Esophagus (tissue), 2 donors: ENCODE measurements at regions not wholly inside any gene's neighbourhood (a gene's known extent, or its start where the extent isn't known, plus 50 kb on each side); places are given as distances from the start of the nearest gene placed in this dataset.

Source experiments
- H3K27ac ChIP-seq, 2 donors: one replicate each; pipeline ENCODE4 v1.5.1; 2013; ENCODE audit warnings: low read depth in 2 of 2, mild to moderate bottlenecking in 2 of 2, inconsistent platforms in 1 of 2, low read length in 1 of 2, moderate library complexity in 1 of 2
- H3K27me3 ChIP-seq, 2 donors: one replicate each; pipeline ENCODE4 v1.6.1; 2013; ENCODE audit warnings: low read length in 2 of 2, control low read depth in 1 of 2, mild to moderate bottlenecking in 1 of 2; ENCODE audit not compliant: insufficient read depth in 2 of 2, control insufficient read depth in 1 of 2
- H3K36me3 ChIP-seq, 2 donors: one replicate each; pipeline ENCODE4 v1.6.1; 2013; ENCODE audit warnings: low read length in 1 of 2; ENCODE audit not compliant: control insufficient read depth in 2 of 2, insufficient read depth in 2 of 2
- H3K4me1 ChIP-seq, 2 donors: one replicate each; pipeline ENCODE4 v1.6.1; 2013; ENCODE audit warnings: low read length in 1 of 2; ENCODE audit not compliant: control insufficient read depth in 2 of 2, insufficient read depth in 2 of 2
- H3K4me3 ChIP-seq, 2 donors: one replicate each; pipeline ENCODE4 v1.5.1; 2013; ENCODE audit warnings: low read length in 2 of 2, mild to moderate bottlenecking in 2 of 2, low read depth in 1 of 2, moderate library complexity in 1 of 2
- H3K9me3 ChIP-seq, 2 donors: one replicate each; pipeline ENCODE4 v1.6.1; 2013; ENCODE audit warnings: mild to moderate bottlenecking in 2 of 2, low read depth in 1 of 2, low read length in 1 of 2, moderate library complexity in 1 of 2; ENCODE audit not compliant: control insufficient read depth in 2 of 2, insufficient read depth in 1 of 2
- WGBS, 2 donors: extraction: QIAGEN DNeasy Blood & Tissue Kit; methylation state at CpG; one replicate each; pipeline ENCODE4 v1.1.7; 2013; 5-methylcytosine and 5-hydroxymethylcytosine counted together
- donor health status: healthy with polysubstance abuse.
- donor health status: Bipolar disorder and iron deficiency.

DNA sequence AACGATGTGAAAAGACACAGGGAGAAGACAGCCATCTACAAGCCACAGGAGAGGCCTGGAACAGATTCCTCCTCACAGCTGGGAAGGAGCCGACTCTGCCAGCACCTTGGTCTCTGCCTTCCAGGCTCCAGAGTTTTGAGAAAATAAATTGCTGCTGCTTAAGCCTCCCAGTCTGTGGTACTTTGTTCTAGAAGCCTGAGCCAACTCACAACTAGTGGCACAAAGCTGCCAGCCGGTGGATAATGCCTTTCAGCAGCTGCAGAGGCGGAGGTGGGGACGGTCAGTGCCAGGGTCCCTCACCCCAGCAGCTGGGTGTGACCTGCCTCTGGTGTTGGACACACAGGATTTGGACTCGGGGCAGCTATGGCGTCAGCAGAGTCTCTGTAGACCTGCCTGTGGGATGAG lies 255.4 kb upstream of the PITRM1 start:
- H3K4me3 ChIP-seq = no peak overlapping the region
- H3K4me1 ChIP-seq = peaks cover 0 to 4% of the 10 kb centered on the region in 2 donors
- no peaks in the 10 kb centered on the region for H3K9me3 ChIP-seq
- H3K27me3 ChIP-seq = no peaks in the 10 kb centered on the region
- H3K36me3 ChIP-seq = no peaks in the 10 kb centered on the region
- 62 to 63% methylated on average over 7 of the region's 7 CpGs for WGBS, 2 donors
- peak overlapping the region in 1 of 2 donors; percentile 33 for H3K27ac ChIP-seq

- 81 to 83% methylated on average over 2 of the region's 2 CpGs for WGBS, 2 donors
- no peaks in the 10 kb centered on the region for H3K27me3 ChIP-seq
- H3K4me3 ChIP-seq = no peak overlapping the region
- no peak overlapping the region for H3K27ac ChIP-seq
- H3K36me3 ChIP-seq = no peaks in the 10 kb centered on the region
- no peaks in the 10 kb centered on the region for H3K9me3 ChIP-seq
- peaks cover 0 to 4% of the 10 kb centered on the region in 2 donors for H3K4me1 ChIP-seq
Observed at GRCh38 chr10:3427347-3427746, 254.8 kb upstream of the PITRM1 start.

GRCh38 chr10:3426190-3426845 lies 253.7 kb upstream of the PITRM1 start:
- WGBS, 2 donors = 24 to 26% methylated on average over 3 of the region's 3 CpGs
- Histone ChIP-seq H3K36me3 (no peaks in the 10 kb centered on the region), H3K9me3 (no peaks in the 10 kb centered on the region), H3K4me3 (no peak overlapping the region), H3K27me3 (no peaks in the 10 kb centered on the region), H3K27ac (peak overlapping the region in 1 of 2 donors; percentile 57), H3K4me1 (peaks cover 0 to 4% of the 10 kb centered on the region in 2 donors)

DNA sequence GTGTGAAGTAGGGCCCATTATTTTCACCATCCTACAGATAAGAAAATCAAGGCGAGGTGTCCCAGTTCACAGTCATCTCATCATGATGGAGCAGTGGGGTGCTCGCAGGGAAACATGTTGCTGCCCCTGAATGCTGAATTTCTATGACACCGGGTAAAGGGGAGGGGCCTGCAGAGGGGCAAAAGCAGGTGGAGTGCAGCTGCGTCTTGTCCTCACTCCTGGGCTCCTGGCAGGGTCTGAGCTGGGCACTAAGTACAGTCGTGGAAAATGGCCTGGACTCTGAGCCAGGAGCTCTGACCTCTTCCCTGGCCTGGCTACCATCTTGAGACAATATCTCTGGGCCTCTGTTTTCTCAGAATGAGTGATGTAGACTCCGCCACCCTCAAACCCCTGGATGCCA lies 253.1 kb upstream of the PITRM1 start:
- no peak overlapping the region for H3K4me3 ChIP-seq
- peaks cover 0 to 4% of the 10 kb centered on the region in 2 donors for H3K4me1 ChIP-seq
- no peaks in the 10 kb centered on the region for H3K27me3 ChIP-seq
- H3K27ac ChIP-seq = no peak overlapping the region
- WGBS, 2 donors = 73 to 81% methylated on average over 6 of the region's 6 CpGs
- no peaks in the 10 kb centered on the region for H3K9me3 ChIP-seq
- H3K36me3 ChIP-seq = no peaks in the 10 kb centered on the region

DNA sequence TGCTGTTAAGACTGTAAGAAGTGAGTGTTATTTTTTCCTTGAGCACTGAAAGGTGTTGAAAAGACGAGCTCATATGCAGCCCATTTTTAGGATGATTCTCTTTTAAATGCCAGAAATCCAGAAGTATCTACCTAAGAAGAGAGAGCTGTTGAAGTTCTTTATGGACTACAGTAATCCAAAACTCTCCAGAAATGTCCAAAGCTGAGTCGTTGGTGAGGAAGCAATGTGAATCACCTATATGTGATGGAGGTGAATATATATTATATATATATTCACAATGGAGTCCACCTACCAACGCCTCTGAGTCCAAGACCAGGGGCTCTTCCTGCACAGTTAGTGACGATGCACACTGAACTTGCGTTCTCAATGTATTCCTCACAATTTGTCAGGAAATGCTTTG lies 252.7 kb upstream of the PITRM1 start:
- Histone ChIP-seq H3K4me3 (no peak overlapping the region), H3K4me1 (peaks cover 0 to 4% of the 10 kb centered on the region in 2 donors), H3K27ac (no peak overlapping the region), H3K27me3 (no peaks in the 10 kb centered on the region), H3K36me3 (no peaks in the 10 kb centered on the region), H3K9me3 (no peaks in the 10 kb centered on the region)
- WGBS, 2 donors = 87 to 94% methylated on average over 5 of the region's 5 CpGs

DNA sequence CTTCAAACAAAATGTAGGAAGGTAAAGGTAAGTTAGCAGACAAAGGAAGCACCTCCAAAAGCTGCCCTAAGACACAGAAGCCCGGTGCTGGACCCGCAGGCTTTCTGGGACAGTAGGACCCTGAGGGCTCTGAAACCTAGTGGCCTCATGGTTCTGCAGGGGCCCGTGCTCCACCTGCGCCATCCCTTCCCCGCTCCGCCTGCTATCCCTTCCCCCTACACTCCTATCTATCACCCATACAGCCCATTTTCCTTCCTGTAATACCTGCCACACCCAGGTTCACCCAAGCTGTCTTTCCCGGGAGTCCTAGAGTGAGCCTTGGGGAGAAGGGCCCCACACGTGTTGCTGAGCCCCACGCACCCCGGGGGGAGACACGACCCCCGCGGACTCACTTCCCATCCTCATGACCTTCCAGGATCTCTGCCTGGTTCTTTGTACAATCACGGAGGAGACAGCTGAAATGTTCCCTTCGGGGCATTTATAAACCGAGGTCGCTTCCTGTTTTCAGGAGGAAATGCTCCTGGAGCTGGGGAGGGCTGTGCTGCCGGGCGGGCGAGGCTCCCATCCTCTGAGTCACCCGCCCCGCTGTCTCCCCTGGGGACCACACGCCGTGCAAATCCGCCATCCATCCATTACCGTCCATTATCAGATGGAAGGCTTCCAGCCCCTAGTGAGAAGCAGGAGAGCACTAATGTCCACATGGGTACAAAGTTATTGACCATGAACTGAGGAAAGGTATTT lies 251.7 kb upstream of the PITRM1 start:
- Histone ChIP-seq H3K27ac (no peak overlapping the region), H3K36me3 (no peaks in the 10 kb centered on the region), H3K27me3 (no peaks in the 10 kb centered on the region), H3K4me3 (no peak overlapping the region), H3K4me1 (peaks cover 0 to 4% of the 10 kb centered on the region in 2 donors), H3K9me3 (no peaks in the 10 kb centered on the region)
- WGBS, 2 donors = 65 to 73% methylated on average over 26 of the region's 26 CpGs

GRCh38 chr10:3423384-3423783 lies 250.8 kb upstream of the PITRM1 start:
- WGBS, 2 donors = 91 to 95% methylated on average over 14 of the region's 14 CpGs
- Histone ChIP-seq H3K36me3 (no peaks in the 10 kb centered on the region), H3K9me3 (no peaks in the 10 kb centered on the region), H3K27ac (no peak overlapping the region), H3K27me3 (no peaks in the 10 kb centered on the region), H3K4me3 (no peak overlapping the region), H3K4me1 (peaks cover 0 to 4% of the 10 kb centered on the region in 2 donors)

GRCh38 chr10:3422282-3422681 lies 249.7 kb upstream of the PITRM1 start:
- no peak overlapping the region for H3K27ac ChIP-seq
- H3K4me3 ChIP-seq = no peak overlapping the region
- H3K9me3 ChIP-seq = no peaks in the 10 kb centered on the region
- no peaks in the 10 kb centered on the region for H3K27me3 ChIP-seq
- 63 to 74% methylated on average over 8 of the region's 8 CpGs for WGBS, 2 donors
- peaks cover 0 to 4% of the 10 kb centered on the region in 2 donors for H3K4me1 ChIP-seq
- no peaks in the 10 kb centered on the region for H3K36me3 ChIP-seq

DNA sequence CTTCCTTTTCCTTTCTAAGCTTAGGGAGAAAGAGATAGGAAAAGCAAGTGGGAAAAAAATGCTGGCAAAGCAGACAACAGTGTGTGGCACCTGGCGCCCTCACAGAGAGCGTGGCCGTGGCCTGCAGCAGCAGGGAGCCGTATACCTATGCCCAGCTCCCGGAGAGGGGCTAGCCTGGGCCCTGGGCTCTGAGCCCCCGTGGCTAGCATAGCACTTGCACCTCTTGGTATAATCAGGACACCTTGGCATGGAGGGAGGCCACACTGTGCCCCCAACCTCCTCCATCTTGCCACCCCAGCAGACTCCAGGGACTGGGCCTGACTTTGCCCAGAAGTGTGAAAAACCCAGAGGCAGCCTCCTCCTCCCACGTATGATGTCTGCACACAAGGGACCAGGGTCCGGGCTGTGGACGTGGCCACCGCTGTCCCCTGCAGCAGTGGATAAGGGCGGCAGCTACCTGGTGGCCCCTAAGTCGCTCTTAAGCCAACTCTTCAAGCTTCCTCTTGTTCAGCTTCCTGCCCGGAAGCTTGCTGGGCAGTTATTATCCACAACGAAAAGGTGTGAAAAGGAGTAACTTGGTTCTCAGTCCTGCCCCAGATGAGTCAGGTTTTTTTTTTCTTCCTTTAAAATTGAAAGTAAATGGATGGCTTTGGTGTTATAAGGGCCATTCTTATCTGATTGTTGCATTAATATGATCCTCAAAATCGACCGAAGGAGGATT lies 249.1 kb upstream of the PITRM1 start:
- Histone ChIP-seq H3K4me3 (no peak overlapping the region), H3K36me3 (no peaks in the 10 kb centered on the region), H3K9me3 (no peaks in the 10 kb centered on the region), H3K4me1 (peaks cover 0 to 4% of the 10 kb centered on the region in 2 donors), H3K27ac (no peak overlapping the region), H3K27me3 (no peaks in the 10 kb centered on the region)
- 72 to 73% methylated on average over 16 of the region's 16 CpGs for WGBS, 2 donors
